Mammary epithelial cell (primary cell): ENCODE measurements at regions not wholly inside any gene's neighbourhood (a gene's known extent, or its start where the extent isn't known, plus 50 kb on each side); places are given as distances from the start of the nearest gene placed in this dataset.
"Not testable (repeated sequence)": the region's sequence is repeated elsewhere in the genome, so short reads cannot be mapped to it uniquely, and the experiment has no call there.

Experiments used
- EZH2 ChIP-seq: IDR thresholded peaks from 2 replicates; pipeline ENCODE4 v1.6.1; 2012; ENCODE audit warnings: low read length, inconsistent platforms, borderline replicate concordance
- TF ChIP-seq, protein P1 (sequence below), 2 donors: IDR thresholded peaks in 1 of 2; conservative IDR thresholded peaks in 1 of 2; 2 replicates each; pipeline ENCODE4 v1.5.1; 2011 to 2012; ENCODE audit warnings: inconsistent platforms in 2 of 2, low read length in 2 of 2, mild to moderate bottlenecking in 2 of 2, control low read depth in 1 of 2, low read depth in 1 of 2; ENCODE audit not compliant: insufficient read depth in 1 of 2; ENCODE audit errors: extremely low read depth in 1 of 2

DNA sequence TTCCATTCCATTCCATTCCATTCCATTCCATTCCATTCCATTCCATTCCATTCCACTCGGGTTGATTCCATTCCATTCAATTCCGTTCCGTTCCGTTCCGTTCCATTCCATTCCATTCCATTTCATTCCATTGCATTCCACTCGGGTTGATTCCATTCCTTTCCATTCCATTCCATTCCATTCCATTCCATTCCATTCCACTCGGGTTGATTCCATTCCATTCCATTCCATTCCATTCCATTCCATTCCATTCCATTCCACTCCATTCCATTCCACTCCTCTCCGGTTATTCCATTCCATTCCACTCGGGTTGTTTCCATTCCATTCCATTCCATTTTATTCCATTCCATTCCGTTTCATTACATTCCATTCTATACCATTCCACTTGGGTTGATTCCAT, 151.0 kb downstream of the CWH43 start:
- TF ChIP-seq, protein P1, sequence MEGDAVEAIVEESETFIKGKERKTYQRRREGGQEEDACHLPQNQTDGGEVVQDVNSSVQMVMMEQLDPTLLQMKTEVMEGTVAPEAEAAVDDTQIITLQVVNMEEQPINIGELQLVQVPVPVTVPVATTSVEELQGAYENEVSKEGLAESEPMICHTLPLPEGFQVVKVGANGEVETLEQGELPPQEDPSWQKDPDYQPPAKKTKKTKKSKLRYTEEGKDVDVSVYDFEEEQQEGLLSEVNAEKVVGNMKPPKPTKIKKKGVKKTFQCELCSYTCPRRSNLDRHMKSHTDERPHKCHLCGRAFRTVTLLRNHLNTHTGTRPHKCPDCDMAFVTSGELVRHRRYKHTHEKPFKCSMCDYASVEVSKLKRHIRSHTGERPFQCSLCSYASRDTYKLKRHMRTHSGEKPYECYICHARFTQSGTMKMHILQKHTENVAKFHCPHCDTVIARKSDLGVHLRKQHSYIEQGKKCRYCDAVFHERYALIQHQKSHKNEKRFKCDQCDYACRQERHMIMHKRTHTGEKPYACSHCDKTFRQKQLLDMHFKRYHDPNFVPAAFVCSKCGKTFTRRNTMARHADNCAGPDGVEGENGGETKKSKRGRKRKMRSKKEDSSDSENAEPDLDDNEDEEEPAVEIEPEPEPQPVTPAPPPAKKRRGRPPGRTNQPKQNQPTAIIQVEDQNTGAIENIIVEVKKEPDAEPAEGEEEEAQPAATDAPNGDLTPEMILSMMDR (conservative IDR thresholded peaks at IDR 0.05 in 1 of 2, IDR thresholded peaks at IDR 0.05 in 1 of 2; ENCODE audit: extremely low read depth in 1 of 2, insufficient read depth in 1 of 2, low read depth in 1 of 2, low read length in 2 of 2) = not testable (repeated sequence)
- not testable (repeated sequence) for TF ChIP-seq EZH2
